PC-3 (cell line): ENCODE measurements at regions not wholly inside any gene's neighbourhood (a gene's known extent, or its start where the extent isn't known, plus 50 kb on each side); places are given as distances from the start of the nearest gene placed in this dataset.

ENCODE experiments used
- ATAC-seq: fragments of 200-7000 bp; cut with Tn5 transposase; 2 replicates; pipeline ENCODE4 v1.9.1; 2020; ENCODE audit warnings: mild to moderate bottlenecking, moderate library complexity
- BruUV-seq: library from RNA; stranded (reverse); fragments of 400-500 nt; replicated peaks from 2 replicates; lab custom pipeline; 2021; lab: Mats Ljungman, UMichigan
- CTCF ChIA-PET: fragments of 300-600 bp; sonication (Branson Sonifier 250); formaldehyde crosslinking; loops from one replicate; lab custom pipeline; 2022; ENCODE audit warnings: antibody characterized with exemption; lab: Charles Lee
- POLR2A ChIA-PET: fragments of 300-600 bp; sonication (Branson Sonifier 250); formaldehyde crosslinking; loops from one replicate; lab custom pipeline; 2022; ENCODE audit warnings: antibody characterized with exemption; ENCODE audit not compliant: unreplicated experiment; lab: Charles Lee
- DNase-seq: peaks from one replicate; pipeline ENCODE4 v3.0.0-alpha.2; 2015
- H2AFZ ChIP-seq: fragments of 300-600 bp; sonication (generic); 2 replicates; pipeline ENCODE4 v1.6.0; 2016; ENCODE audit warnings: antibody characterized with exemption, low read length
- H3F3A ChIP-seq: fragments of 300-600 bp; sonication (generic); one replicate; pipeline ENCODE4 v1.6.0; 2017; ENCODE audit warnings: antibody characterized with exemption, low read length, control low read depth, mild to moderate bottlenecking; ENCODE audit not compliant: unreplicated experiment
- H3K27ac ChIP-seq: fragments of 300-600 bp; sonication (generic); 2 replicates; pipeline ENCODE4 v1.5.1; 2016; ENCODE audit warnings: mild to moderate bottlenecking, low read length
- H3K27me3 ChIP-seq: fragments of 300-600 bp; sonication (generic); 2 replicates; pipeline ENCODE4 v1.6.1; 2016; ENCODE audit warnings: low read length, mixed read lengths
- H3K36me3 ChIP-seq: fragments of 300-600 bp; sonication (generic); 2 replicates; pipeline ENCODE4 v1.6.1; 2016; ENCODE audit warnings: low read depth, mixed run types, low read length, mixed read lengths
- H3K4me1 ChIP-seq: fragments of 300-600 bp; sonication (generic); 2 replicates; pipeline ENCODE4 v1.5.1; 2016; ENCODE audit warnings: low read length; ENCODE audit not compliant: insufficient read depth
- H3K4me2 ChIP-seq: fragments of 300-600 bp; sonication (generic); 2 replicates; pipeline ENCODE4 v1.6.0; 2016; ENCODE audit warnings: low read length
- H3K4me3 ChIP-seq: fragments of 300-600 bp; sonication (generic); 2 replicates; pipeline ENCODE4 v1.5.1; 2016; ENCODE audit warnings: mild to moderate bottlenecking, low read length, mixed read lengths
- H3K79me2 ChIP-seq: fragments of 300-600 bp; sonication (generic); 2 replicates; pipeline ENCODE4 v1.6.1; 2017; ENCODE audit warnings: low read length, mixed read lengths
- H3K9ac ChIP-seq: fragments of 300-600 bp; sonication (generic); 2 replicates; pipeline ENCODE4 v1.6.0; 2016; ENCODE audit warnings: mild to moderate bottlenecking, low read length
- H3K9me2 ChIP-seq: fragments of 300-600 bp; sonication (generic); replicated peaks from 2 replicates; pipeline ENCODE4 v1.6.1; 2016; ENCODE audit warnings: mixed run types, low read length, mixed read lengths
- H3K9me3 ChIP-seq: fragments of 300-600 bp; sonication (generic); 2 replicates; pipeline ENCODE4 v1.6.1; 2016; ENCODE audit warnings: low read length, mixed read lengths
- H4K20me1 ChIP-seq: fragments of 300-600 bp; sonication (generic); 2 replicates; pipeline ENCODE4 v1.6.1; 2016; ENCODE audit warnings: low read length, mixed read lengths
- CTCF ChIP-seq: fragments of 300-600 bp; sonication (generic); conservative IDR thresholded peaks from 2 replicates; pipeline ENCODE4 v1.5.1; 2017; ENCODE audit warnings: antibody characterized with exemption, low read depth, mild to moderate bottlenecking, low read length
- EZH2 ChIP-seq: fragments of 300-600 bp; sonication (generic); IDR thresholded peaks from one replicate; pipeline ENCODE4 v1.6.1; 2017; ENCODE audit warnings: antibody characterized with exemption, mild to moderate bottlenecking, low read length; ENCODE audit not compliant: unreplicated experiment
- EZH2phosphoT487 ChIP-seq: fragments of 300-600 bp; sonication (generic); IDR thresholded peaks from 2 replicates; pipeline ENCODE4 v1.6.1; 2018; ENCODE audit warnings: mild to moderate bottlenecking, antibody characterized with exemption, low read length, borderline replicate concordance
- intact Hi-C: fragments of 100-400 bp; cut with micrococcal nuclease; formaldehyde crosslinking; loops from 2 replicates; pipeline ENCODE4 v1.9.0; 2023

GRCh38 chr11:44403587-44404273 is 93.8 kb upstream of the ALX4 start:
- ATAC-seq = no peak
- no peaks in the 10 kb centered on the region for H3K9me3 ChIP-seq
- no peaks in the 10 kb centered on the region for H3F3A ChIP-seq
- no peak overlapping the region for H3K4me2 ChIP-seq
- no peaks in the 10 kb centered on the region for H3K36me3 ChIP-seq
- H3K79me2 ChIP-seq = no peaks in the 10 kb centered on the region
- CTCF ChIA-PET = no interaction called here
- no peaks in the 10 kb centered on the region for H3K9me2 ChIP-seq
- no peak overlapping the region for H3K27ac ChIP-seq
- no peak overlapping the region for H2AFZ ChIP-seq
- DNase-seq = no peak
- intact Hi-C loops = no loop called here
- TF ChIP-seq EZH2 (no peak), EZH2phosphoT487 (no peak), CTCF (no peak)
- H3K27me3 ChIP-seq = peaks cover 57% of the 10 kb centered on the region
- H4K20me1 ChIP-seq = no peaks in the 10 kb centered on the region
- POLR2A ChIA-PET = no interaction called here
- H3K4me3 ChIP-seq = no peak overlapping the region
- H3K4me1 ChIP-seq = no peaks in the 10 kb centered on the region
- H3K9ac ChIP-seq = no peak overlapping the region
- BruUV-seq = no TSS peak

- no peak overlapping the region for H3K4me3 ChIP-seq
- DNase-seq = no peak
- H3K4me1 ChIP-seq = no peaks in the 10 kb centered on the region
- no peak overlapping the region for H3K9ac ChIP-seq
- no peak for ATAC-seq
- H3K36me3 ChIP-seq = no peaks in the 10 kb centered on the region
- no TSS peak for BruUV-seq
- ChIA-PET CTCF (no interaction called here), POLR2A (no interaction called here)
- H2AFZ ChIP-seq = no peak overlapping the region
- intact Hi-C loops = no loop called here
- H3K9me3 ChIP-seq = no peaks in the 10 kb centered on the region
- no peaks in the 10 kb centered on the region for H4K20me1 ChIP-seq
- peaks cover 59% of the 10 kb centered on the region for H3K27me3 ChIP-seq
- no peak overlapping the region for H3K4me2 ChIP-seq
- no peak for TF ChIP-seq EZH2phosphoT487
- TF ChIP-seq EZH2 = no peak
- no peaks in the 10 kb centered on the region for H3F3A ChIP-seq
- H3K27ac ChIP-seq = no peak overlapping the region
- H3K9me2 ChIP-seq = no peaks in the 10 kb centered on the region
- H3K79me2 ChIP-seq = no peaks in the 10 kb centered on the region
These were observed 94.4 kb upstream of the ALX4 start for GRCh38 chr11:44404301-44404700.

- no peak overlapping the region for H3K4me3 ChIP-seq
- no peak overlapping the region for H3K27ac ChIP-seq
- TF ChIP-seq CTCF (no peak), EZH2 (no peak), EZH2phosphoT487 (no peak)
- H3K9me2 ChIP-seq = no peaks in the 10 kb centered on the region
- no peaks in the 10 kb centered on the region for H3K4me1 ChIP-seq
- intact Hi-C loops = no loop called here
- no peak overlapping the region for H2AFZ ChIP-seq
- BruUV-seq = no TSS peak
- CTCF ChIA-PET = no interaction called here
- no peaks in the 10 kb centered on the region for H3K79me2 ChIP-seq
- POLR2A ChIA-PET = no interaction called here
- no peaks in the 10 kb centered on the region for H3K36me3 ChIP-seq
- no peak for DNase-seq
- no peaks in the 10 kb centered on the region for H3K9me3 ChIP-seq
- H3K4me2 ChIP-seq = no peak overlapping the region
- no peaks in the 10 kb centered on the region for H4K20me1 ChIP-seq
- H3F3A ChIP-seq = no peaks in the 10 kb centered on the region
- no peak overlapping the region for H3K9ac ChIP-seq
- no peak for ATAC-seq
- peaks cover 64% of the 10 kb centered on the region for H3K27me3 ChIP-seq
These were observed 94.9 kb upstream of the ALX4 start for GRCh38 chr11:44404736-44405395.
